GM19328 (cell line): ENCODE measurements at regions not wholly inside any gene's neighbourhood (a gene's known extent, or its start where the extent isn't known, plus 50 kb on each side); places are given as distances from the start of the nearest gene placed in this dataset.
"Not testable (repeated sequence)": the region's sequence is repeated elsewhere in the genome, so short reads cannot be mapped to it uniquely, and the experiment has no call there.

Experiments used
- ATAC-seq: cut with Tn5 transposase; IDR thresholded peaks from one replicate; pipeline ENCODE4 v1.9.1; 2021; ENCODE audit warnings: mild to moderate bottlenecking, moderate library complexity; ENCODE audit not compliant: unreplicated experiment

GRCh38 chr3:61378311-61378710, 127.1 kb upstream of the FHIT start:
- no peak for ATAC-seq

- peak; percentile 85 for ATAC-seq
Observed at GRCh38 chr3:61381745-61382392, 130.6 kb upstream of the FHIT start.

GRCh38 chr3:61387817-61388216, 136.6 kb upstream of the FHIT start:
- no peak for ATAC-seq

GRCh38 chr3:61393480-61393947, 142.3 kb upstream of the FHIT start:
- ATAC-seq = not testable (repeated sequence)

- ATAC-seq = no peak
Observed at GRCh38 chr3:61401359-61401758, 150.1 kb upstream of the FHIT start.

GRCh38 chr3:61407397-61407796, 154.0 kb upstream of the PTPRG start:
- no peak for ATAC-seq

GRCh38 chr3:61409638-61410037, 151.7 kb upstream of the PTPRG start:
- ATAC-seq = no peak

- ATAC-seq = not testable (repeated sequence)
Observed at GRCh38 chr3:61410358-61410757, 151.0 kb upstream of the PTPRG start.

- no peak for ATAC-seq
Observed at GRCh38 chr3:61411009-61411662, 150.2 kb upstream of the PTPRG start.

- peak; percentile 95 for ATAC-seq
Observed at GRCh38 chr3:61414456-61414855, 146.9 kb upstream of the PTPRG start.

GRCh38 chr3:61415201-61415600, 146.2 kb upstream of the PTPRG start:
- ATAC-seq = no peak

GRCh38 chr3:61416618-61417017, 144.8 kb upstream of the PTPRG start:
- no peak for ATAC-seq

GRCh38 chr3:61417352-61417751, 144.0 kb upstream of the PTPRG start:
- ATAC-seq = no peak

GRCh38 chr3:61420136-61420759, 141.1 kb upstream of the PTPRG start:
- no peak for ATAC-seq

GRCh38 chr3:61422945-61423673, 138.3 kb upstream of the PTPRG start:
- no peak for ATAC-seq

GRCh38 chr3:61425356-61425755, 136.0 kb upstream of the PTPRG start:
- no peak for ATAC-seq

- no peak for ATAC-seq
Observed at GRCh38 chr3:61429106-61429505, 132.3 kb upstream of the PTPRG start.

- not testable (repeated sequence) for ATAC-seq
Observed at GRCh38 chr3:61434901-61435300, 126.5 kb upstream of the PTPRG start.

- not testable (repeated sequence) for ATAC-seq
Observed at GRCh38 chr3:61435361-61435760, 126.0 kb upstream of the PTPRG start.

GRCh38 chr3:61438253-61439121, 122.9 kb upstream of the PTPRG start:
- no peak for ATAC-seq

GRCh38 chr3:61439122-61439458, 122.3 kb upstream of the PTPRG start:
- no peak for ATAC-seq
